Putamen (tissue), 1 donor: ENCODE measurements at regions not wholly inside any gene's neighbourhood (a gene's known extent, or its start where the extent isn't known, plus 50 kb on each side); places are given as distances from the start of the nearest gene placed in this dataset.

Experiments used
- DNase-seq: peaks from one replicate; pipeline ENCODE4 v3.0.0-alpha.2; 2016; ENCODE audit warnings: low spot score

- DNase-seq, result no peak
Measured at GRCh38 chr3:68056556-68056955, 402.1 kb upstream of the SUCLG2 start.

- no peak for DNase-seq
Measured at GRCh38 chr3:68055215-68055614, 400.8 kb upstream of the SUCLG2 start.

- no peak for DNase-seq
Measured at GRCh38 chr3:68049776-68050175, 395.4 kb upstream of the SUCLG2 start.

- DNase-seq, result no peak
Measured at GRCh38 chr3:68045976-68046375, 391.6 kb upstream of the SUCLG2 start.

GRCh38 chr3:68033867-68034266, 379.5 kb upstream of the SUCLG2 start:
- DNase-seq, result no peak

- DNase-seq, result no peak
Measured at GRCh38 chr3:68032209-68032608, 377.8 kb upstream of the SUCLG2 start.

GRCh38 chr3:68025189-68025588, 370.8 kb upstream of the SUCLG2 start:
- no peak for DNase-seq

DNA sequence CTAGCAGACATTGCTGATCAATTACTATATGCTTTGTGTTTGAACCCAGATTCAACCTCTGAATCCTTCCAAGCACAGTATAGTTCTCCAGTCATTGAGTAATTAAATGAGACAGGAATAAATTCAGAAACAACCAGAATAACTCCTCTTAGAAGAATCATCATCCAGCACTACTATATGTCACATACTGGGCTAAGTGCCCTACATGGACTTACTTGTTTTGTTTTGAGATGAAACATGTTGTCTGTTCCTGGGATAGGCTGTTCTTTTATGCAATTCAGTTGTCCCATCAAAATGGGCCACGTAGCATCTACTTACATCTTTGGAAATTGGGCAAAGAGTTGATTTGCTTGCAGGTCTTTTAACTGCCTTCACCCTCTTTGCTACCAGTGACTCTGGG, 365.5 kb upstream of the SUCLG2 start:
- DNase-seq, result no peak

DNA sequence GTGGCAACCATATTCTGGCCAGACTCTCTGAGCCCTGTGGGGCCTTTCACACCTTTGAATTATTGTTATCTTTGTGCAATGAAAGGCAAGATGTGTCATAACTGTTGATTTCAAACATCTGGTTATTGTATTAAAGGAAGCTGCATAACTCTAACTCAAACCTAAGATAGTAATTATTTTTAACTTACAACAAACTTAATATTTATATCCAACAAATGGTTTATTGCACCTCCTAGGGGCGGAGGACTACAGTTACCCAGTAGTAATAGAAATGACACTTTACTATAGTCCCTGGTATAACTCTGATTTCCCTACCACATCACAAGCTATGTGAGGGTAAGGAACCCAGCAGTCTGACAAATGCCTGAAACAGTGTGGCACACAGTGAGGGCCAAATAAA, 363.9 kb upstream of the SUCLG2 start:
- no peak for DNase-seq

GRCh38 chr3:68017069-68017468, 362.7 kb upstream of the SUCLG2 start:
- DNase-seq, result no peak

DNA sequence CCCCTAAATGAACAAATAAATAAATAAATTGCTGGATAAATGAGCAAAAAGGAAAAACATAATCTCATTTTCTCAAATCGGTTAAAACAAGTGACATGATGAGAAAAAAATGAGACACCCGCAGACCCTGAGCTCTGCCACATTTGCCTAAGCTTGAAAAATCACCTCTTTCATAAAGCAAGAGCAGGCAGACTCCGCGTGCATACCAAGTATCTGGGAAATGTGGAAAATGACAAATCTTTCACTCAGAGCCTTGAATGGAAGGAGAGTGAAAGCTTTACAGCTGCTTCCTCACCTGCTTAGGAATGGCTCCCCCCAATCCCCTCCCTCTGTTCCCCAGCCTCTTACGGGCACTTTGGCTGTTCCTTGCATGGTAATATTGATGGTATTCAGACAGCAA, 355.5 kb upstream of the SUCLG2 start:
- DNase-seq, result no peak

GRCh38 chr3:68007621-68008226, 353.3 kb upstream of the SUCLG2 start:
- DNase-seq, result no peak

- no peak for DNase-seq
Measured at GRCh38 chr3:68006646-68007045, 352.2 kb upstream of the SUCLG2 start.

DNA sequence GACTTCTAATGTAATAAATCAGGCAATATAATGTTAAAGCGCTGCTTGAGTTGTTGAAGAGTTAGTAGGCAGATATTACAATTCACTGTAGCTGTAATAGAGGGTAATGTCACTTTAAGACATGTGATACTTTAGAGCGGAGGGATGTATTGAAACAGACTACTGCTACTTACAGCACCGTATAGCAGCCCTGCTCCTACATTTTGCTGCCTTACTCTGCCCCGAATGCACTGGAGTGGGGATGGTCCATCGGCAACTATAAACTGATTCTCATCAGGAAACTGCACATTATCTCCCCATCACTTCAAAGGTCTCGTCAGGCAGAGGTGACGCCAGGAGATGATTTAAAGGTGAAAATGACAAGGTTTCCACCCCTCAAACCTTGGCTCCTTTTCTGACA, 349.7 kb upstream of the SUCLG2 start:
- DNase-seq, result no peak

DNA sequence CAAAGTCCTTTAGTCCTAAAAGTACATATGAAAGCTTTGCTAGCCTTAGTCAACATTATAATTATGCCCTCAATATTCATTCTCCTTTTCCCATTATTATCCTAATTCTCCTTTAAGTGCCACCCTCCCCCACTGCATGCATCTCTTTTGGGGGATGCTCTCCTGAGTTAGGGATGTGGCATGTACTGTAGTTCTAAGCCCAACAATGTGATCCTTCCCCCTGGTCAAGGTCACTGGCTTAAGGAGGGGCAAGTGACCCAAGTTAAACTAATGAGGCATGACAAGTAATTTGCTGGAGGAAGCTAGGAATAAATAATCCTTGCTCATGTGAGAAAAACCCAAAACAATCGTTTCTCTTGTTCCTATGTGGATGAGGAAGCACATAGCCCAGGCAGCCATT, 343.9 kb upstream of the SUCLG2 start:
- DNase-seq, result no peak

DNA sequence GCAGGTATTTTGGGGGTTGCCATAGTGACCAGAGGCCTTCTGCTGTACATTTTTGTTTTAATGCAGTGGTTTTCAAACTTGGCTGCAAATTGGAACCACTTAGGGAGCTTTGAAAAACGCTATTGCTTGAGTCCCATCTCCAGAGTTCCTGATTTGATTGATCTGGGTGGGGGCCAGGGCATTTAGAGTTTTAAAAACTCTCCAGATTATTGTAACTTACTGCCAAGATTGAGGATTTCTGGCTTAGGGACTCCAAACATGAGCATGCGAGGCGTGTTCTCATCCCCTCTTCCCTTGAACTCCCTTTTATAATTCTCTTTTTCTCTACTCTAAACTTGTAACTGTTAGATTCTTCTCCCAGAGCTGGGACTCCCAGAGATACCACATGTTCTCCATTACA, 340.8 kb upstream of the SUCLG2 start:
- no peak for DNase-seq

DNA sequence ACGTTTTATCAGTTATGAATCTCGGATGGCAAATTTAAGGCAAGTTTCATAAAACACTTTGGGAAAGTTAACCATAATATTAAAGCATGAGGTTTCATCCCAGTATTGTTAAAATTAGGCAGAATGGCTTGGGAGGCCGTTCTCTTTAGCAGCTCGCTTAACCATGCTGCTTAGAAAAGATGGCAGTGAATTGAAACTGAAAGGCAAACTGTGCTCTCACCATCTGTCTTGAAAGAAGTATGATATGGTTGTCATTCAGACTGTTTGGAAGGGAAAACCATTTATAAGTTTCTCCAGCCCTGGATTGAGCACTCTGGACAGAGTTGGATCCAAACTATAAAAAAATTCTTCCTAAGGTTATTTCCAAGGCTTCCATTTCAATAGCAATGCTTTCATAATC, 332.3 kb upstream of the SUCLG2 start:
- no peak for DNase-seq

GRCh38 chr3:67983166-67983565, 328.8 kb upstream of the SUCLG2 start:
- no peak for DNase-seq

GRCh38 chr3:67981077-67981476, 326.7 kb upstream of the SUCLG2 start:
- no peak for DNase-seq

- no peak for DNase-seq
Measured at GRCh38 chr3:67979342-67979741, 324.9 kb upstream of the SUCLG2 start.

DNA sequence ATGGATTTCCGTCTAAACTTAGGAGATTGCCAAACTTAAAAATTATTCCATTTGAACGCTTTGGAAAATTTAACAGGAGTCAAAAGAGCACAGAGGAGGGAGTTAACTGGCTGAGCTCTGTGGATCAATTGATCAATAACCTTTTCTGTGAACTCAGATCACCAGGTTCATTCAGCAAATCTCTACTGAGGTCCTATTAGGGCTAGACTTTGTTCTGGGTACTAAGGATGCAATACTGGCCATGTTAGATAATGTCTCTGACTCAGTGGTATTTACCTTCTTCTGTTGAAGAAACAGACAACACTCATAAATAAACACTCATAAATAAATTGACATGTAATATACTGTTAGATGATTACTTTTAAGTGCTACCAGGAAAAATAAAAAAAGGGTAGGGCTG, 323.4 kb upstream of the SUCLG2 start:
- no peak for DNase-seq

DNA sequence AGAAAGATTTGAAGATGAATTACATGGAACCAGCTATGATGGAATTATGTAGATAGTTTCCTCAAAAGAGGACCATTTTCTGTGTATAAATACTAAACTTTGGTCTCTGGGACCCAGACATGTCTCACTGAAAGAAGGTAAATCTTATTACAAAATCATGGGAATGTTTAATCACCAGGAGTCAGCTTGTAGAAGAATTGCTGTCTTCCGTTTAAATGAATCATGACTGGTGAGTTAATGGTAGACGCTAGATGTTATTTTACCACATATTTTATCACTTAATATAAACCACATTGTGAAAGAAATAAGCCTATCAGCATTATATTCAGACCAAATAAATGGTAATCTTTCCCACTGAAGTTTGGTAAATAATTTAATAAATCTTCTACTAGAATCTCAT, 322.3 kb upstream of the SUCLG2 start:
- DNase-seq, result no peak

DNA sequence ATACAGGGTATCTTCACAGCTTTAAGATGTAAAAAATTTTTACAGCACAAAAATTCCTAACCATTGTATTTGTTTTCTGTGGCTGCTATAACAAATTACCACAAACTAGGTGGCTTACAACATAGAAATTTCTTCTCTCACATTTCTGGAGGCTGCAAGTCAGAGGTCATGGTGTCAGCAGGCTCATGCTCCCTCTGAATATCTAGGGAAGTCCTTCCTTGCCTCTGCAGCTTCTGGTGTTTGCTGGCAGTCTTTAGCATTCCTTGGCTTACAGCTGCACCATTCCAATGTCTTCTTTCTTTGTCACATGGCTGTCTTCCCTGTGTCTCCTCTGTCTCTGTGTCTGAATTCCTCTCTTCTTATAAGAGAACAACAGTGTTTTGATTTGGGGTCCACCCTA, 310.2 kb upstream of the SUCLG2 start:
- no peak for DNase-seq

DNA sequence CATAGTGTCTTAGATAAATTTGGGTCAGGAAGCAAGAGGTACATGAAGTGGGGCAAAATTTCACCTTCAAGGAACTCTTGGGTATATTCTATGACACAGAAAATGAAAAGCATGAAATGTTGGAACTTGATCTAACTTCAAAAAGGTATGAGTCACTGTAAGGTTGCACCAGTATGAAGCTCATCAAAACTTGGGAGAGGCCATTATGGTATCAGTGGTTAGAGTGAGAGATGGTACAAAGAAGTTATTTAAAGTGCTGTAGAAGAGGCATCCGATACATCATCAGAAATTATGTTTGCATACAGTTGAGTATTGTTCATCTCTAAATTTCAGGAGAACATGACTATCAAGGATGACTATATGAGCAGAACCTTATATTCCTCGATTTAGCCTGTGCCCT, 302.9 kb upstream of the SUCLG2 start:
- no peak for DNase-seq
